ENCODE measurements at regions not wholly inside any gene's neighbourhood (a gene's known extent, or its start where the extent isn't known, plus 50 kb on each side); places are given as distances from the start of the nearest gene placed in this dataset.

GRCh38 chr11:109371444-109372176 is 50.4 kb upstream of the C11orf87 start:
- DNase-seq: no peak

Data from NCI-H146 (cell line).